Right lobe of liver (tissue), 6 donors: ENCODE measurements at regions not wholly inside any gene's neighbourhood (a gene's known extent, or its start where the extent isn't known, plus 50 kb on each side); places are given as distances from the start of the nearest gene placed in this dataset.
A peak's percentile ranks its signal among the peaks of the same experiment; 100 is the strongest.

Source experiments
- ATAC-seq, 4 donors: fragments of 200-7000 bp; cut with Tn5 transposase; one replicate each; pipeline ENCODE4 v1.9.1; 2020; ENCODE audit warnings: mild to moderate bottlenecking in 4 of 4, moderate library complexity in 4 of 4
- DNase-seq, 3 donors: peaks; one replicate each; pipeline ENCODE4 v3.0.0-alpha.2; 2020
- H3K27ac ChIP-seq, 3 donors: fragments of 200-600 bp; one replicate each; pipeline ENCODE4 v1.8.0; 2022
- H3K27me3 ChIP-seq, 2 donors: fragments of 200-600 bp; one replicate each; pipeline ENCODE4 v1.8.0; 2022
- H3K36me3 ChIP-seq, 4 donors: fragments of 200-600 bp; sonication (generic) in 1 of 4; one replicate each; pipeline versions ENCODE4 v1.5.1 to v1.8.0; 2017 to 2022; ENCODE audit warnings: control low read depth in 1 of 4
- H3K4me1 ChIP-seq, 4 donors: fragments of 200-600 bp; sonication (generic) in 1 of 4; one replicate each; pipeline versions ENCODE4 v1.5.1 to v1.8.0; 2017 to 2022; ENCODE audit warnings: control low read depth in 1 of 4
- H3K4me3 ChIP-seq, 3 donors: fragments of 200-600 bp; one replicate each; pipeline ENCODE4 v1.8.0; 2022
- H3K9me3 ChIP-seq, 4 donors: fragments of 200-600 bp; sonication (generic) in 1 of 4; one replicate each; pipeline versions ENCODE4 v1.5.1 to v1.8.0; 2017 to 2022; ENCODE audit warnings: control low read depth in 1 of 4
- CTCF ChIP-seq, 4 donors: fragments of 200-600 bp in 3 of 4; fragments of 450-650 bp in 1 of 4; IDR thresholded peaks; one replicate each; pipeline versions ENCODE4 v1.5.1 to v1.8.0; 2016 to 2022; ENCODE audit warnings: antibody characterized with exemption in 4 of 4, mild to moderate bottlenecking in 2 of 4
- POLR2A ChIP-seq: fragments of 450-650 bp; IDR thresholded peaks from one replicate; pipeline ENCODE4 v1.6.1; 2017; ENCODE audit warnings: antibody characterized with exemption, mild to moderate bottlenecking
- WGBS: methylation state at CpG from one replicate; pipeline ENCODE4 v1.1.6; 2018; ENCODE audit warnings: low coverage, low lambda C conversion rate; ENCODE audit not compliant: insufficient coverage; ENCODE audit errors: missing lambda C conversion rate; 5-methylcytosine and 5-hydroxymethylcytosine counted together
- intact Hi-C, 2 donors: fragments of 100-400 bp; cut with DNase I; formaldehyde crosslinking; loops; one replicate each; pipeline versions ENCODE4 v1.11.2 to v1.14.1; 2022
- donor health status: DM: no; HTN: yes; CAD: no.
- donor health status: DM: no; HTN: no; CAD: no.
- donor health status: DM: no; HTN: no; CAD: no.
- donor health status: DM: no; HTN: yes; CAD: no.
- donor health status: DM: no; HTN: yes; CAD: no.

DNA sequence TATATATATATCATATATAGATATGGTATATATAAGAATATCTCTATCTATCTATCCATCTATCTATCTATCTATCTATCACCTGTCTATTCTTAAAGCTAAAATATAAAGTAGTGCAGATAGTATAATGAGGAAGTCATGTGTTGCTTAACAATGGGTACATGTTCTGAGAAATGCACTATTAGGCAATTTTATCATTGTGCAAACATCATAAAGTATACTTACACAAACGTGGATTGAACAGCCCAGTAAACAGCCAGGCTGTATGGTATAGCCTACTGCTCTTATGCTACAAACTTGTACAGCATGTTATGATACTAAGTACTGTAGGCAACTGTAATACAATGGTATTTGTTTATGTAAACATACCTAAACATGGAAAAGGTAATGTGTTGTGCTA, 621.0 kb upstream of the NCAM2 start:
- Histone ChIP-seq H3K4me1 (no peaks in the 10 kb centered on the region), H3K27me3 (no peaks in the 10 kb centered on the region), H3K4me3 (no peak overlapping the region), H3K9me3 (no peaks in the 10 kb centered on the region), H3K27ac (no peak overlapping the region), H3K36me3 (no peaks in the 10 kb centered on the region)
- DNase-seq: no peak
- no peak for ATAC-seq
- intact Hi-C loops: no loop called here
- WGBS: 0% methylated on average over 1 of the region's 1 CpG
- TF ChIP-seq CTCF (IDR thresholded peaks at IDR 0.05) (no peak), POLR2A (no peak)

- DNase-seq (no peak), ATAC-seq (no peak)
- H3K4me1 ChIP-seq: no peaks in the 10 kb centered on the region
- H3K4me3 ChIP-seq: no peak overlapping the region
- no peaks in the 10 kb centered on the region for H3K27me3 ChIP-seq
- intact Hi-C loops: no loop called here
- H3K27ac ChIP-seq: no peak overlapping the region
- no peaks in the 10 kb centered on the region for H3K36me3 ChIP-seq
- no peaks in the 10 kb centered on the region for H3K9me3 ChIP-seq
- no peak for TF ChIP-seq POLR2A
- no peak for TF ChIP-seq CTCF (IDR thresholded peaks at IDR 0.05)
- WGBS: 57% methylated on average over 4 of the region's 6 CpGs
Measured at GRCh38 chr21:20388400-20388799, 609.8 kb upstream of the NCAM2 start.

GRCh38 chr21:20396798-20397197, 601.4 kb upstream of the NCAM2 start:
- Histone ChIP-seq H3K27ac (no peak overlapping the region), H3K27me3 (no peaks in the 10 kb centered on the region), H3K9me3 (no peaks in the 10 kb centered on the region), H3K4me1 (no peaks in the 10 kb centered on the region), H3K4me3 (no peak overlapping the region), H3K36me3 (no peaks in the 10 kb centered on the region)
- ATAC-seq (no peak), DNase-seq (peak in 1 of 3 donors; percentile 37)
- no peak for TF ChIP-seq POLR2A
- TF ChIP-seq CTCF (IDR thresholded peaks at IDR 0.05): no peak
- intact Hi-C loops: no loop called here
- 61% methylated on average over 7 of the region's 10 CpGs for WGBS

DNA sequence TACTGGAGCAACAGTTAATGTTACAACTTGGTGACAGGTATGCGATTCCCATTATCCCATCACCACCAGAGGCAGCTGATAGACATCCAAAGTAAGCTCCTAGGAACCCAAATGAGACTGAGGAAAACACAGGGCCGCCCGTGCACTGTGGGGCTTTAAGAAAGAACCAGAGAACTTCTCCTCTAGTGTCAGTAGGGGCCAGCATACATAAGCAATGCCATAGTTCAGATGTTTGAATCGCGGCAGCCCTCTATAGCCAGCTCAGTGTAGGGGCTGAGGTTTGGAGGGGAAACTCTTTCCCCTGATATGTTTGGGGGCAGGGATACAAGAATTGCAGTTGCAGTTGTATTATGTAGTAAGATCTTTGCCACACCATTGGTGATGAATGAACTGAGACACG, 593.3 kb upstream of the NCAM2 start:
- no peaks in the 10 kb centered on the region for H3K9me3 ChIP-seq
- H3K27ac ChIP-seq: no peak overlapping the region
- no peaks in the 10 kb centered on the region for H3K4me1 ChIP-seq
- no peaks in the 10 kb centered on the region for H3K27me3 ChIP-seq
- H3K4me3 ChIP-seq: no peak overlapping the region
- 48% methylated on average over 6 of the region's 6 CpGs for WGBS
- ATAC-seq: no peak
- no peak for DNase-seq
- intact Hi-C loops: no loop called here
- no peak for TF ChIP-seq CTCF (IDR thresholded peaks at IDR 0.05)
- TF ChIP-seq POLR2A: no peak
- no peaks in the 10 kb centered on the region for H3K36me3 ChIP-seq

GRCh38 chr21:20418353-20418752, 579.9 kb upstream of the NCAM2 start:
- no peaks in the 10 kb centered on the region for H3K4me1 ChIP-seq
- 57% methylated on average over 6 of the region's 6 CpGs for WGBS
- no peak for ATAC-seq

More at GRCh38 chr21:20418353-20418752, 579.9 kb upstream of the NCAM2 start:
- H3K4me3 ChIP-seq: no peak overlapping the region
- no peak for TF ChIP-seq POLR2A
- TF ChIP-seq CTCF (IDR thresholded peaks at IDR 0.05): no peak
- H3K9me3 ChIP-seq: no peaks in the 10 kb centered on the region
- no peak overlapping the region for H3K27ac ChIP-seq
- no peak for DNase-seq
- H3K36me3 ChIP-seq: no peaks in the 10 kb centered on the region
- intact Hi-C loops: no loop called here
- no peaks in the 10 kb centered on the region for H3K27me3 ChIP-seq
